ENCODE measurements at regions not wholly inside any gene's neighbourhood (a gene's known extent, or its start where the extent isn't known, plus 50 kb on each side); places are given as distances from the start of the nearest gene placed in this dataset.

- H3K79me2 ChIP-seq (ENCODE audit: insufficient read depth, low read length) = no peaks in the 10 kb centered on the region
Measured at GRCh38 chr20:47999166-47999565, 213.9 kb upstream of the SULF2 start.

GRCh38 chr20:47998736-47999135 is 213.5 kb upstream of the SULF2 start:
- Mint-ChIP-seq H3K4me1 (peaks cover 43% of the 10 kb centered on the region), H3K27ac (peak overlapping the region in 5 of 7 donors; percentile 23 to 87 (median 62)), H3K9me3 (peaks cover 6 to 20% (median 13%) of the 10 kb centered on the region in 7 donors), H3K4me3 (no peak overlapping the region), H3K27me3 (ENCODE audit: low read depth in 3 of 3) (peaks cover 4 to 7% (median 7%) of the 10 kb centered on the region in 3 donors), H3K36me3 (peaks cover 0 to under 1% of the 10 kb centered on the region in 2 donors)
- 50% methylated on average over 5 of the region's 5 CpGs for WGBS (ENCODE audit: insufficient coverage)
- no peaks in the 10 kb centered on the region for H3K36me3 ChIP-seq (replicated peaks in 1 of 2; ENCODE audit: control insufficient read depth in 1 of 2, insufficient read depth in 2 of 2, low read length in 2 of 2)
- no peak overlapping the region for H3K4me3 ChIP-seq (replicated peaks in 1 of 3; ENCODE audit: low read depth in 2 of 3, low read length in 3 of 3)
- TF ChIP-seq CTCF (IDR thresholded peaks at IDR 0.05) = no peak
- DNase-seq = peak; percentile 57 to 74 (median 60)
- intact Hi-C loops (cut with micrococcal nuclease) = no loop called here
- no peaks in the 10 kb centered on the region for H3K27me3 ChIP-seq (ENCODE audit: control insufficient read depth in 2 of 2, insufficient read depth in 2 of 2, low read length in 2 of 2)
- no peak overlapping the region for H2AFZ ChIP-seq (ENCODE audit: insufficient read depth, low read depth, low read length, poor library complexity, severe bottlenecking)
- no peaks in the 10 kb centered on the region for H3K79me2 ChIP-seq (ENCODE audit: insufficient read depth, low read length)
- H3K9me3 ChIP-seq (replicated peaks in 1 of 2; ENCODE audit: control insufficient read depth in 1 of 2, insufficient read depth in 1 of 2, low read length in 2 of 2) = peaks cover 1 to 5% of the 10 kb centered on the region in 2 donors
- H3K9ac ChIP-seq (ENCODE audit: insufficient read depth, low read length, poor library complexity, severe bottlenecking) = no peak overlapping the region
- no peak overlapping the region for H3K4me2 ChIP-seq (replicated peaks; ENCODE audit: extremely low read depth, low read length, poor library complexity, severe bottlenecking)
- H4K20me1 ChIP-seq (ENCODE audit: insufficient read depth, low read length) = no peaks in the 10 kb centered on the region
- H3K27ac ChIP-seq (ENCODE audit: low read depth in 1 of 2, low read length in 2 of 2) = no peak overlapping the region
- peaks cover 28 to 38% of the 10 kb centered on the region in 2 donors for H3K4me1 ChIP-seq (ENCODE audit: control insufficient read depth in 1 of 2, insufficient read depth in 2 of 2, low read length in 2 of 2)

More at GRCh38 chr20:47999166-47999565, 213.9 kb upstream of the SULF2 start:
- intact Hi-C loops (cut with micrococcal nuclease) = no loop called here
- Histone ChIP-seq H3K36me3 (replicated peaks in 1 of 2; ENCODE audit: control insufficient read depth in 1 of 2, insufficient read depth in 2 of 2, low read length in 2 of 2) (no peaks in the 10 kb centered on the region), H2AFZ (ENCODE audit: insufficient read depth, low read depth, low read length, poor library complexity, severe bottlenecking) (no peak overlapping the region), H3K27me3 (ENCODE audit: control insufficient read depth in 2 of 2, insufficient read depth in 2 of 2, low read length in 2 of 2) (no peaks in the 10 kb centered on the region), H4K20me1 (ENCODE audit: insufficient read depth, low read length) (no peaks in the 10 kb centered on the region), H3K27ac (ENCODE audit: low read depth in 1 of 2, low read length in 2 of 2) (no peak overlapping the region), H3K4me1 (ENCODE audit: control insufficient read depth in 1 of 2, insufficient read depth in 2 of 2, low read length in 2 of 2) (peaks cover 33 to 43% of the 10 kb centered on the region in 2 donors), H3K4me2 (replicated peaks; ENCODE audit: extremely low read depth, low read length, poor library complexity, severe bottlenecking) (no peak overlapping the region), H3K9ac (ENCODE audit: insufficient read depth, low read length, poor library complexity, severe bottlenecking) (no peak overlapping the region), H3K4me3 (replicated peaks in 1 of 3; ENCODE audit: low read depth in 2 of 3, low read length in 3 of 3) (no peak overlapping the region), H3K9me3 (replicated peaks in 1 of 2; ENCODE audit: control insufficient read depth in 1 of 2, insufficient read depth in 1 of 2, low read length in 2 of 2) (peaks cover 0 to 7% of the 10 kb centered on the region in 2 donors)
- peaks cover 4 to 8% (median 7%) of the 10 kb centered on the region in 3 donors for H3K27me3 Mint-ChIP-seq (ENCODE audit: low read depth in 3 of 3)
- no peak overlapping the region for H3K4me3 Mint-ChIP-seq
- H3K36me3 Mint-ChIP-seq = peaks cover 0 to 3% of the 10 kb centered on the region in 2 donors
- H3K9me3 Mint-ChIP-seq = peaks cover 5 to 20% (median 12%) of the 10 kb centered on the region in 7 donors
- peak in 1 of 3 donors; percentile 35 for DNase-seq
- peak overlapping the region in 5 of 7 donors; percentile 0 to 75 (median 54) for H3K27ac Mint-ChIP-seq
- no peak for TF ChIP-seq CTCF (IDR thresholded peaks at IDR 0.05)
- peaks cover 48% of the 10 kb centered on the region for H3K4me1 Mint-ChIP-seq

Data from CD14-positive monocyte (primary cell).